GM21423 (cell line): ENCODE measurements at regions not wholly inside any gene's neighbourhood (a gene's known extent, or its start where the extent isn't known, plus 50 kb on each side); places are given as distances from the start of the nearest gene placed in this dataset.

ENCODE experiments used
- ATAC-seq: cut with Tn5 transposase; IDR thresholded peaks from one replicate; pipeline ENCODE4 v1.9.1; 2021; ENCODE audit warnings: mild to moderate bottlenecking, moderate library complexity; ENCODE audit not compliant: unreplicated experiment

DNA sequence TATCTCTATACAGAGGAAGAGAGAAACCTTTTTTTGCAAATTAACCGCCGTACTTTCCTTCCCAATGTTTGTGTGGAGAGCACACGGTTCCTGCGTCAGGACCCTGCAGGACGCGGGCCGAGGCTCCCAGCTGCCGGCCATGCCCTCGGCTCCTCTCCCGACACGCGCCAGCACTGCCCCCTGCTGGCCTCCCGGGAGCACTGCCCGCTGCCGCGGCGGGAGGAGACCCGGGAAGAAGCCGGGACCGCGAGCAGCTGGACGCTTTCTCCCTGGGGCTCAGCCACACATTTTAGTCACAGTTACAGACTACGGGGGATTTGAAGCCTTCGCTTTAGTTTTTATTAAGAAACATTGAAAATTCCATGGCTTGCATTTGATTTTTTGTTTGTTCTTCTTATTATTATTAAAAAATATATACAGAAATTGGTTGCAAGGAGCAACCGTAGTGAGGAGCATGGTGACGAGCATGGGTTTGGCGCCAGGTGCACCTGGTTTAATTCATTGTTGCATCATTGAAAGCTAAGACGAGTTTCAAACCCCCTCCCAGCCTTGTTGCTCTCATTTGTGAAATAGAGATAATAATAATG lies 401.2 kb downstream of the GALR1 start:
- ATAC-seq, result peak; percentile 90

GRCh38 chr18:77651441-77651840 lies 401.8 kb downstream of the GALR1 start:
- ATAC-seq, result no peak

DNA sequence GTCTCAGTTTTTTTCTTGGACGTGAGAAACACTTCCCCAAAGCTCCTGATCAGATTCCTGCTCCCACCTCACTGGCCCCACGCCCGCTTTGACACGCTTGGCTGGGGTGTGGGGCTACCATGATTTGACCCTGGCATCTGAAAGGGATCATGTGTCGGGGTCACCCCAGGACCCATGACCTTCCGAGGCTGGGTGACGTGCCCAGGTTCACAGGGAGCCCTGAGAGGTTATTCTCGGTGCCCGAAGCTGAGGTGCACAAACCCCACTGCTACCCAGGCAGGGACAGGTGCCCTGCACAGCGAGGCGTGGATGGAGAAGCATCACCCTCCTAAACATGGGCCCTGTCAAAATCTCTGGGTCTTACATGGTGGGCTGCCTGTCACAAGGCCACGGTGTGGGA lies 404.1 kb downstream of the GALR1 start:
- no peak for ATAC-seq

GRCh38 chr18:77654302-77654701 lies 404.7 kb downstream of the GALR1 start:
- ATAC-seq, result no peak

DNA sequence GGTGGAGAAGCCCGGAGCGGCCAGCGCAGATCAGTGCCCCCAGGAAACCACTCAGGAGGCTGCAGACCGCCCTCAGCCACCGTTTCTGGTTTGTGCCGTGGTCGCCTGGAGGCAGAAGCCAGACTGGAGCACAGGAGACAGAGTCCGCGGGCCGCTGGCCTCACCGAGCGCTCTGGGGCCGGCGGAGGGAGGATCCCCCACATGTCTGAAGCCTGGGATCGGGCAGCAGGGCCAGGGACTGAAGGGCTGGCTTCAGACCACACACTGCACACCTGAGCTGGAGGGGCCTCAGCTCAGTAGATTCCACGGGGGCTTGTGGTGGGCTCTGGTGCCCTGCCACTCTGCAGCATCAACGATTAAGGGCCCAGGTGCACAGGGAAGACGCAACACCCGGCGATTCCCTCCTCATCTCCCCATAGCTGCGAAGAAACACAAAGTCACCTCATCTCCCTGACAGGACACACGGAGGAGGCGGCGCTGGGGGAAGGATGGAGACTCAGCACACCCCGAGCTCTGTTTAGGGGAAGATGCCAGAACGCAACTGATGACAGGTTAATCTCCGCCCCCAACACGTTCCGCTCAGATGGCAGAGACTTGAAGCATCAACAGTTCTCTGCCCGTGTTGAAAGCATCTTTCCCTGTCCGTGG lies 408.1 kb downstream of the GALR1 start:
- ATAC-seq, result no peak

GRCh38 chr18:77658299-77658662 lies 408.6 kb downstream of the GALR1 start:
- no peak for ATAC-seq

GRCh38 chr18:77658751-77659448 lies 409.3 kb downstream of the GALR1 start:
- no peak for ATAC-seq

GRCh38 chr18:77666613-77667012 lies 417.0 kb downstream of the GALR1 start:
- ATAC-seq, result no peak

- ATAC-seq, result no peak
Observed at GRCh38 chr18:77668219-77668618, 418.6 kb downstream of the GALR1 start.

DNA sequence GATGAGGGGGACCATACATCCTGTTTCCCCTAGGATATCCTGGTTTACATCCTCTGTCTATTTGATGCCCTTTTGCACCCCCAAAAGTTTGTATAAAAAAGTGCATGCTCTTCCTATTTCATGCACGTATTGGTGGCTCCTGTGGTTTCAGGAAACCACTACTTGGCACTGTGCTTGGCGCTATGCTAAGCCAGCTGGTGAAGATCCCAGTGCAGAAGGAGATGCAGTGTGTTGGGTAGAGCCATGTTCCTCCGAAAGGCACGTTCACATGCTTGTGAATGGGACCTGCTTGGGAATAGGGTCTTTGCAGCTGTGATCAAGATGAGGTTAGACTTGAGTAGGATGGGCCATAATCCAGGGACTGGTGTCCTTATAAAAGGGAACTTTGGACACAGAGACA lies 419.7 kb downstream of the GALR1 start:
- no peak for ATAC-seq

DNA sequence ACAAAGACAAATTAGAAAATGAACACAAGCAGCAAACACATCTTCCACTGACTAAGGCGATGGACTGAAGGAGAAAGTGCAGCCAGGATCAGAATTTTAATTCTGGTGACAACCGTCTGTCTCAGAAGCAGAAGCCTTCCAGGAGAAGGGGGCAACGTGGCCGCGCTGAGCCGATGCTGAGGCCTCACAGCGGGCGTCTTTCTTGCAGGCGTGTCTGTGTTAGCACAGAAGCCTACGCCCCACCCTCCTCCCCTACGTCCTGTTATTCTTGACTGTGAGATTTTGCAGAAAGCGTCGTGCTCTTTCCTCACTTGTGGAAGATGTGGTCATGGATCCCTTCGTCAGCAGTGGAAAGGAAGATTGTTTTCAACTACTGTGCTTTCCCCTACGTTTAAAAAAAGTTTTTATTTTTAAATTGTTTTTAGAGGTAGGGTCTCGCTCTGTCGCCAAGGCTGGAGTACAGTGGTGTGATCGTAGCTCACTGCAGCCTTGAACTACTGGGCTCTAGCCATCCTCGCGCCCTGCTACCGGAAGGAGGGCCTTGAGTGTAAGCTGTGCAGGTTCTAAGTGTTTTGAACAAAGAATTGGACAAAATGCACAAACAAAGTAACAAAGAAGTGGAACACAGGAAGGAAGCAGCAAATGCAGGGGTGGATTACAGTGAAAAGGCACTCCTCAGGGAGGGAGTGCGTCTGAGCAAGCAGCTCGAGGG lies 422.0 kb downstream of the GALR1 start:
- no peak for ATAC-seq

- ATAC-seq, result no peak
Observed at GRCh38 chr18:77676910-77677309, 427.3 kb downstream of the GALR1 start.

DNA sequence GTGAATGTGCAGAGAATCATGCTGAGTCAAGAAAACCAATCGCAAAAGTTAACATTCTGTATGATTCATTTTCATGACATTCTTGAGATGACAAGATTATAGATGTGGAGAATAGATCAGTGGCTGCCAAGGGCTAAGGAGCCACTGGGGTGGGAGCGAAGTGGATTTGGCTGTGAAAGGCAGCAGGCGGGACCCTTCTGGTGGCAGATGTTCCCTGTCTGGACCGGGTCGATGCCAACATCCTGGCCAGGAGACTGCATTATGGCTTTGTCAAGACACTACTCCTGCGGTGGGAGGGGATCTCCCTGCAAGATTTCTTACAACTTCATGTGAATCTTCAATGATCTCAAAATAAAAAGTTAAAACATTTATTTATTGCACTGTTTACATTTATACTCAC lies 427.9 kb downstream of the GALR1 start:
- ATAC-seq, result no peak

DNA sequence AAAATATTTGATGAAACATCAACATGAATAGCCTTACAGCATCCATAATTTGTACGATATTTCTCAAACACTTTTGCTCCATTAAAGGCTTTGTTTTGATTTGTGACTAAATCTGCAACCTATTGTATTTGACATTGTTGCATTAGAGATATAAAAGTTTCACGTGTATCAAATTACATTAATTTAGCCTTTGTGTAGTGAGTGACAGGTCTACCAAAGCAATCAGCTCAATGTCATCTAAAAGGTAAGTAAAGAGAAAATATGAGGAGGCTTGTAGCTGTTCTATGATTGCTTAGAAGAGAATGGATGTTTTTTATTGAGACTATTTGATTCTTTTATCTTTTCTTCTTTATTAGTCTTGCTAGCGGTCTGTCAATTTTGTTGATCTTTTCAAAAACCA lies 430.2 kb downstream of the GALR1 start:
- ATAC-seq, result no peak

GRCh38 chr18:77700051-77700450 lies 450.4 kb downstream of the GALR1 start:
- ATAC-seq, result no peak

DNA sequence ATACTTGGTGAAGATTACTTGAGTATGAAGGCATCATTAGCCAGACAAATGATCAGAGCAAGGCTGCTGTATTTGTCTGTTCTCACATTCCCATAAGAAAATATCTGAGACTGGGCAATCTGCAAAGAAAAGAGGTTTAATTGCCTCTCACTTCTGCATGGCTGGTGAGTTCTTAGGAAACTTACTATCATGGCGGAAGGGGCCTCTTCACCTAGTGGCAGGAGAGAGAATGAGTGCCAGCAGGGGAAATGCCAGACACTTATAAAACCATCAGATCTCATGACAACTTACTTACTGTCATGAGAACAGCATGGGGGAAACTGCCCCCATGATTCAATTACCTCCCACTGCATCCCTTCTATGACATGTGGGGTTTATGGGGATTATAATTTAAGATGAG lies 452.3 kb downstream of the GALR1 start:
- ATAC-seq, result no peak

DNA sequence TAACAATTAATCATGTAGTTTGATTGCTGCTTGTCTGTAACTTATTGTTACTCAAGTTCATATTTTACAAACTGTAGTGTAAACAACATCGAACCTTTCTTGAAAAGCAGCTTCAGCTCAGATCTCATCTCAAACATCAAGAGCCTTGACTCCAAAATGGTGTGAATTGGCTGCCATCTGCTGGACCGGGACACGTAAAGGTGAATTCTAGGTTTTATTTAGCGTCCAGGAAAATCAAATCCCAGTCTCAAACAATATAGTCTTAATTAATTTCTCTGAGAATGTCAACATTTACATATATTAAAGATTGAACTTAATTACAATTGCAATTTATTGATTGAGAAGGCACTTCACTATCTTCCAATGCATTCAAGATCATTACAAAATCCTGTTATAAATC lies 453.0 kb downstream of the GALR1 start:
- ATAC-seq, result no peak

DNA sequence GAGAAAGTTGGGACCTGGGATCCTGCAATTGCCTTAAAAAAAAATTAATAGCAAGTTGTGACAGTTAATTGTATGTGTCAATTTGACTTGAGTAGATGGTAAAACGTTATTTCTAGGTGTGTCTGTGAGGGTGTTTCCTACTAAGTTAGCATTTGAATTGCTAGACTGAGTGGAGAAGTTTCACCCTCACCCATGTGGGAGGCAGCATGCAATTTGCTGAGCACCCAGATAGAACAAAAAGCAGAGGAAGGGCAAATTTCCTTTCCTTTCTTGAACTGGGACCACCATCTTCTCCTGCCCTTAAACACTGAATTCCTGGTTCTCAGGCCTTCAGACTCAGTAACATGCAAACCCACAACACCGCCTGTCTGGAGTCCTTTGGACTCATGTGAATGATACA lies 455.7 kb downstream of the GALR1 start:
- ATAC-seq, result no peak

- peak; percentile 74 for ATAC-seq
Observed at GRCh38 chr18:77708826-77709506, 459.3 kb downstream of the GALR1 start.

DNA sequence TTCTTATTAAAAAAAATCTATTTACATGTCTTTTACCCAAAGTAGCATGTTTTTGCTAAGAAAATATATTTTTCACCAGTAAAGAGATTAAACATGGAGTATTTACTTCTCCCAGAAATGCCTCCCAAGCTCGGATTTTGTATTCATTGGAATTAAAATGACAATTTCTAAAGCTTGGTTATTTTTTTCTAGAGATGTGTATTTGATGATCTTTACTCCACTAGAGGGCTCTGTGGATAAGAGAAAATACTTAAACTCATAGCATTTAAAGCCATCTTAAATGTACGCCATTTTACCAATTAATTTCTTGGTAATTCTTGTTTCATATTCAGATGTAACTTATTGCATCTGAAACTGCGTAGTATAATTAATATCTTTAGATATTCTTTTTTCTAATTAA lies 461.4 kb downstream of the GALR1 start:
- ATAC-seq, result no peak

DNA sequence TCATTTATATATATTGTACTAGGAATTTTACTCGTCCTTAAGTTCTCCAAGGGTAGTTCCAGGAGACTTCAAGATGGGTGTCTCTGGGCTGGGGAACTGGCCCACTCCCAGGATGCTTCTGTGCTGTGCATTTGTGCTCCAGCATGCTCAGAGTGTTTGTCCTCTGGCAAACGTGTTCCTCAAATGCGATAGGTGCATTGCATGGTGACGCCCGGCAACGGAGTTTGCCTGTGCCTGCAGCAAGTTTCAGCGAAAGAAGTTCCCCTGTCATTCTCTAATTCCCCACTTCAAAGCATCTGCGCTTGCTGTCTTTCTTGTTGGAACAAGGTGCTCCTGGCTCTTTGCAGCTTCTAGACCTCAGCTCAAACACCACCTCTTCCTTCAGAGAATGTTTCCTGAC lies 465.1 kb downstream of the GALR1 start:
- ATAC-seq, result no peak
